GM18498 (cell line): ENCODE measurements at regions not wholly inside any gene's neighbourhood (a gene's known extent, or its start where the extent isn't known, plus 50 kb on each side); places are given as distances from the start of the nearest gene placed in this dataset.
"Not testable (repeated sequence)": the region's sequence is repeated elsewhere in the genome, so short reads cannot be mapped to it uniquely, and the experiment has no call there.

Experiments
- ATAC-seq: cut with Tn5 transposase; IDR thresholded peaks from one replicate; pipeline ENCODE4 v1.9.1; 2021; ENCODE audit warnings: mild to moderate bottlenecking, moderate library complexity; ENCODE audit not compliant: unreplicated experiment

DNA sequence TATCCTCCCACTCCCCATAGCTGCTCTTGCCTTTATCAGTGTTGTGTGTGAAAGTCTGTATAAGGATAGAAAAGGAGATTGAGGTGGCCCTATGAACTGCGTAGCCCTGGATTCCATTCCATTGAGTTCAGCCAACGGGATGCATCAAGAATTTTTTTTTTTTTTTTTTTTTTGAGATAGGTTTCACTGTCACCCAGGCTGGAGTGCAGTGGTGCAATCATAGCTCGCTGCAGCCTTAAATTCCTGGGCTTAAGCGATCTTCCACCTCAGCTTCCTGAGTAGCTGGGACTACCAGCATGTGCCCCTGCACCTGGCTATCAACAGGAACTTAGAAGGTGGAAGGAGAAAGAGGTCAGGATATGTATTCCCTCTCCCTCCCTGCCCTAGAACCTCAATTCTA lies 187.2 kb upstream of the SPRY1 start:
- ATAC-seq: no peak

DNA sequence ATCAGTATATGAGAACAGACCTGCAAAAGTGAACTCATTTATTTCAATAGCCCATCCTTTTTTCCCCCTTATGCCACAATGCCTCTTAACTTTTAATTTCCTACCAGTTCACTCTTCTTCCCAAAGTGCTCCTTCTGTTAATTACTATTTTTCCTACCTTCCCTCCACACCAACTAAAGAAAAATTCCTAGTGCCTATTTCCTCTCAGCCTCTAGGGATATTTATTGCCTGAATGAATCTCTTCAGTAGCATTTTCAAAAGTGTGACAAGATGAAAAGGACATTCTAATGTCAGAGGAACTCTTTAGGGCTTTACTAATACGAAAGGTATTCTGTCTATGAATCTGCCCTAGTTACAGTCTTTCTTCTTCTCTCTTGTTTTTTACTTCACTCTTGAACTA lies 181.1 kb upstream of the SPRY1 start:
- no peak for ATAC-seq

DNA sequence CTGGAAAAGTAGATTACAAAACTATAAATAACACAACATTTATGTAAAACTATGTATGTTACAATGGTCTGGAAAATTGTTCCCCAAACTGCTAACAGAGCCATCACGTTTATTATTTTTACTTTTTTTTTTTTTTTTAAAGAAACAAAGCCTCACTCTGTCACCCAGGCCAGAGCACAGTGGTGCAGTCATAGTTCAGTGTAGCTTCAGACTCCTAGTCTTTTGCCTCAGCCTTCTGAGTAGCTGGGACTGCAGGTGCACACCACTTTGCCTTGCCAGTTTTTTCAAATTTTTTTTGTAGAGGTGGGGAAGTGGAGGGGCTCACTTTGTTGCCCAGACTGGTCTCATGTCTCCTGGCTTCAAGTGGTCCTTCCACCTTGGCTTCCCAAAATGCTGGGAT lies 180.1 kb upstream of the SPRY1 start:
- ATAC-seq: no peak

GRCh38 chr4:123216946-123217345 lies 179.6 kb upstream of the SPRY1 start:
- ATAC-seq: no peak

DNA sequence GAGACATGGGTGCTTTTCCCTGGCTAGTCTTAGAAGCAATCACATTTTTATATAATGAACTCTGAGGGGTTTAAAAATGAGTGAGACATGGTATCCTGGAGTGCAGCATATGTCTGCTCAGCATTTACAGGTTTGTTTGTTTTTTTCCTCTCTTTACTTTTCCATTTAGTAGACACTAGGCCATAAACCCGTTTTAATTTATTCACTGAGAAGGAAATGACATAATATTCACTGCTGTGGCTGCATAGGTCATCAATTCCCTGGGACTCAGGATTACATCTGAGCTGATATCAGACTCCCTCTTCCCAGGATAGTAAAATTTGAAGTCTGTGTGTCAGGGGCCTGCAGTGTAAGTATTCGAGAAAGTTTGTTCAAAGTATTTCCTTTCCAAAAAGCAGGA lies 178.9 kb upstream of the SPRY1 start:
- ATAC-seq: no peak

DNA sequence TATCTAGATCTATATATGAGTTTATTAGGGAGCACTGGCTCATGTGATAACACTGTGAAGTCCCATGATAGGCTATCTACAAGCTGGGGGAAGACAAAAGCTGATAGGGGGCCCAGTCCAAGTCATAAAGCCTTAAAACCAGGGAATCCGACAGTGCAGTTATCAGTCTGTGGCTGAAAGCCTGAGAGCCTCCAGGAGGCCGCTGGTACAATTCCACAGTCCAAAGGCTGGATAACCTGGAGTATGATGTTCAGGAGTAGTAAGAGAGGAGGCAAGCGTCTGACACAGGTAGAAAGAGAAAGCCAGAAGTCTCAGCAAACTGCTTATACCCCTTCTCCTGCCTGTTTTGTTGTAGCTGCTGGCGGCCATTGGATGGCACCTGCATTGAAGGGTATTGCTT lies 177.6 kb upstream of the SPRY1 start:
- no peak for ATAC-seq

DNA sequence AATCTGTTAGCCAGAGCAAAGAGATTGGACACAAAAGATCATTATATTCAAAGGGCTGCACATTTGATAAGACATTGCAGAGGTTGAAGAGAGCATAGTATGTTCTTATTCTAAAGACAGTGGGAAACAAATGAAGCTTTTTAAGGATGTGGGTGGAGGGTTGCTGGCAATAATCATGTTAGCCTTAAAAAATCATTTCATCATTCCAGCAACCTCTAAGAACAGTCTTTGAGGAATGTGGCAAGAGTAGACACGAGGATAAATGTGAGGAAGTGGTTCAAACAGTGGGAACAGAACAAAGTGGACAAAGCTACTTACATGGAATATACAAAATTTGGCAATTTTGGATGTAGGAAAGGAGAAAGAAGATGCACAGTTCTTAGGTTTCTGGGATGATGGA lies 167.3 kb upstream of the SPRY1 start:
- ATAC-seq: no peak

GRCh38 chr4:123230061-123230460 lies 166.5 kb upstream of the SPRY1 start:
- ATAC-seq: no peak

DNA sequence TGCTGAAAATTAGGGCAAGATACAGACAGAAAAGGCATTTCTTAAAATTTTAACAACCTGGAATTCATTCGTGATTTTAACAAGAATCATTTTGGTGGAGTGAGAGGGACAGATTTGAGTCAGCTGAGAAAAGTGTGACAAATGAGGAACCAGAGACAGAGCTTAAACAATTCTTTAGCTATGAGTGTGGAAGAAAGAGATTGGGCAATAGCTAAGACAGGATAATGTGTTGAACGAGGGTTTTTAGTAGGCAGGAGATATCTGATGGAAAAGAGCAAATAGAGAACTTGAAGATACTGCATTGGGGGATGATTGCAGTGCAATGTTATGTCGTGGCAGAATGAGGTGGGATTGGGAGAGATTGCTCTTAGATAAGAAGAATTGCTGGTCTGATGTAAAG lies 164.2 kb upstream of the SPRY1 start:
- no peak for ATAC-seq

GRCh38 chr4:123233136-123233768 lies 163.3 kb upstream of the SPRY1 start:
- ATAC-seq: no peak

DNA sequence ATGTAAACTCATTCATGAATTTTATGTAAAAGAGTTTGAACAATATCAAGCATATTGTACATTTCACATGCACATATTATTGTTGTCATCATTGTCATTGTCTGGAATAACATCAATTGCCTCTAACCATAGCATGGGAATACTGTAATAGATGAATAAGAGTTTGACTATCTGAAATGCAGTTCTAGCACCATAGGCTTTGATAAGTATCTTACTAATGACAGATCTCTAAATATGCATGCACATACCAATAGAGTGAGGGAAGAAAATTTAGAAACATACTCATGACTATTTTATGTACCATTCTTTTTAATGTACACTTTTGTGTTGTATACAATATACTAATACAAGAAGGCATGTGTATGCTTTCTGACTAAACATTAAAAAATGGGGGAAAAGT lies 161.6 kb upstream of the SPRY1 start:
- ATAC-seq: no peak

DNA sequence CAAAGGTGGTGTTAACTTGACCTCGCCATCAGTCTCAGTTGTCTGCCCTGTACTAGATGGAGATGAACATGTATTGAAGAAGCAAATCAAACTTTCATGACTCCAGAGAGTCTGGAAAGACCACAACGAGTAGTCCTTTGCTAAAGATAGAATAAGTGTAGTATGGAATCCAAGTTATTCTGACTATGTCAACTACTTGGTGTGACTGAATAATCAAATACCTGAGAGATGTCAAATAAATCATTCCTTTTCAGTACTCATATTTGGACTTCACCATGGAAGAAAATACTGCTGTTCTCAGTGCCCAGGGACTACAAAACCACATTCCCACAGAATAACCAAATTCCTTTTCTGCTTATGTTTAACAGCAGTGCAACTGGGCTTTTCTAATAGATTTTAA lies 161.2 kb upstream of the SPRY1 start:
- ATAC-seq: no peak

- ATAC-seq: no peak
Measured at GRCh38 chr4:123236606-123237005, 160.0 kb upstream of the SPRY1 start.

DNA sequence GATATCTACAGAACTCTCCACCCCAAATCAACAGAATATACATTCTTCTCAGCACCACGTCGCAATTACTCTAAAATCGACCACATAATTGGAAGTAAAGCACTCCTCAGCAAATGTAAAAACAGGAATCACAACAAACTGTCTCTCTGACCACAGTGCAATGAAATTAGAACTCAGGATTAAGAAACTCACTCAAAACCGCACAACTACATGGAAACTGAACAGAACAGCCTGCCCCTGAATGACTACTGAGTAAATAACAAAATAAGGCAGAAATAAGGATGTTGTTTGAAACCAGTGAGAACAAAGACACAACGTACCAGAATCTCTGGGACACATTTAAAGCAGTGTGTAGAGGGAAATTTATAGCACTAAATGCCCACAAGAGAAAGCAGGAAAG lies 156.3 kb upstream of the SPRY1 start:
- ATAC-seq: not testable (repeated sequence)

DNA sequence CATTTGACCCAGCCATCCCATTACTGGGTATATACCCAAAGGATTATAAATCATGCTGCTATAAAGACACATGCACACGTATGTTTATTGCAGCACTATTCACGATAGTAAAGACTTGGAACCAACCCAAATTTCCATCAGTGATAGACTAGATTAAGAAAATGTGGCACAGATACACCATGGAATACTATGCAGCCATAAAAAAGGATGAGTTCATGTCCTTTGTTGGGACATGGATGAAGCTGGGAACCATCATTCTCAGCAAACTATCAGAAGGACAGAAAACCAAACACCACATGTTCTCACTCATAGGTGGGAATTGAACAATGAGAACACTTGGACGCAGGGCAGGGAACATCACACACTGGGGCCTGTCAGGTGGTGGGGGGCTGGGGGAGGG lies 153.4 kb upstream of the SPRY1 start:
- ATAC-seq: not testable (repeated sequence)

GRCh38 chr4:123244137-123244536 lies 152.5 kb upstream of the SPRY1 start:
- ATAC-seq: peak; percentile 97

DNA sequence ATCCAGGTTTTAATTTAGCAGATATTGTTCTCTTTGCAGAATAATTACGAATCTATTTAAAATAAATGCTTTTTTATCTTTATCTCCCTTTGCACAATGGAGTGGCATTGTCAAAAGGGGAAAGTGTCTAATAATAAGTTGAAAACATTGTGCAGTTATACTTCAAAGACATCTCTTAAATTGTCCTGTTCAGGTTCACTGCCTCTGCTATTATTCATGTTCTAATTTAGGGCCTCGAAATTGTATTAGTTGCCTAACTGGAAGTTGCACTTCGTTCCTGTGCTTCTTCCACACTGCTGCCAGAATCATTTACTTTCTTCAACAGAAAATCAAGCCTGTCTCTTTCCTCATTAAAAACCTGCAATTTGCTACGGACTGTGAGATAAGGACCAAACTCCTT lies 150.5 kb upstream of the SPRY1 start:
- no peak for ATAC-seq

DNA sequence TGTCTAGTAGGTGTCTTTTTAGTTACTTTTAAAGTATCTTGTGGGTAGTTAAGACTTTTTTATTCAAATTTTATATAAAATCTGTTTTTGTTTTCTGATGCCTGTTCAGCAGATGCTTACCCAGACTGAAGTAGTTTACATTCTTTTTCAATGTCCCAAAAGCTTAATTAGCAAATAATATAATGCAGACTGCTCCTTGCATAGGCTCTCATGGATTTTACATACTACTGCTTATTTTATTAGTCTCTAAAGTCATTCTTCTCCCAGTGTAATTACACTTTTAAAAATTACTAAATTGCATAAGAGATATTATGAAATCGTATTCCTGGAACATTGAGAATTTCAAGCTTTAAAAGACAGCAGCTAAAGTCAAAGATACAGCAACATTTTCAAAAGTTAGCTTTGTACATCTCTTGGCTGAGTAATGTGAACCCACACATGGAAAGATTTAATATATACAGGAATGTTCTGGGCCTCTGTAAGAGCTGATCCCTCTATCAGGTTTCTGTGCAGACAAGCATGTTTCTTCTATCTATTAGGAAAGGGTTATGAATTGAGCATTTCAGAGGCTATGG lies 148.4 kb upstream of the SPRY1 start:
- no peak for ATAC-seq

DNA sequence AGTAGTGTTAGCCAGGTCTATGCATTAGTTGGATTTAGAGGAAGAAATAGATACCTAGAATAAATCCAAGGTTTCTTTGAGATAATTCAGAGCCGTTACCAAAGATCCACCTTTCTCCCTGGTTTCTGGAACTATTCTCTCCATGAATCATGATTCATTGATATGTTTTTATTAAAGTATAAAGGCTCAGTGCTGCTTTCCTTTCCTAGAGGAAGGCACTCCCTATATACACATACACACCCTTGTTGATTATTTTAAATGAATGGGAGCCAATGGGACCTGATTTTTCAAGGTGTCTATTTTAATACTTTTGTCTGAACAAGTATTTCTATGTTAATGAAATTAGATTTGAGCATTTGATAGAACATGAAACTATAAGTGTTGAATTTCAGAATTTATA lies 146.8 kb upstream of the SPRY1 start:
- ATAC-seq: no peak

DNA sequence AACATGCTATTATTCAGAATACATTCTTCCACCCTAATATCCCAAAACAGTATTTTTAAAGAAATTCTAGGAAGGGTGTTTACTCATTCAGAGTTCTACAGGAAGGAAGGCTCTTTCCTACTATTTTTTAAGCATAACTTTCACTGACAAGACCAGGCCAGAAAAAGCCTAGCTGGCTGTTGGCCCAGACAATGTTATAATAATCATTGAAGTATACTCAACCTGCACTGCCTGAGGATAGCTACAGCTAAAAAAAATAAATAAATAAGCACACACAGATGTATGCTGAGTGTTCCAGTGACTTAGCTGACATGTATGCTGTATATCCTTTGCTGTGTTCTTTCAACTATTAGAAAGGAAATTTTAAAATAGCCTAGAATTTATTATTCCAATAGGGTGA lies 145.8 kb upstream of the SPRY1 start:
- no peak for ATAC-seq

GRCh38 chr4:123255971-123256370 lies 140.6 kb upstream of the SPRY1 start:
- no peak for ATAC-seq

- no peak for ATAC-seq
Measured at GRCh38 chr4:123256901-123257300, 139.7 kb upstream of the SPRY1 start.

DNA sequence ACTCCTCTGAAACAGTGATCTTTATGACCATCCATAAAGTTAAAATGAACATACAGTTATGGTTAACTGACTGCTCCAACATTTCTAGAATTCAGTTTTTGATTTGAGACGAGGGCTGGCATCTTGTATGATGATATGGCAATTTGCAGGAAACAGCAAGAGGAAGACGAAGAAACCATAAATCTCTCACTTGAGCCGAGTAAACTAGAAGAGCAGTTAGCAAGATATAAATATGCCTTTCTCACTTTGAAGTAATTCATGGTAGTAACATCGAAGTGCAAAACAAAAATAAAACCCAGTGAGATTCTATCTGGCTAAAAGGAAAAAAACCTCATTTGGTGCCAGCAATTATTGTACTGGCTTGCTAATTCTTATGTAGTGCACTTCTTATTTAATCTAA lies 139.0 kb upstream of the SPRY1 start:
- ATAC-seq: no peak
